ENCODE measurements at regions not wholly inside any gene's neighbourhood (a gene's known extent, or its start where the extent isn't known, plus 50 kb on each side); places are given as distances from the start of the nearest gene placed in this dataset.

- Mint-ChIP-seq H3K4me3 (no peak overlapping the region), H3K4me1 (ENCODE audit: low read depth) (peaks cover 55% of the 10 kb centered on the region), H3K9me3 (no peaks in the 10 kb centered on the region), H3K27ac (no peak overlapping the region), H3K36me3 (ENCODE audit: low read depth) (no peaks in the 10 kb centered on the region), H3K27me3 (ENCODE audit: insufficient read depth) (no peaks in the 10 kb centered on the region; the same call in 1 of the 2 replicates)
- no peak for DNase-seq
- no peak for TF ChIP-seq CTCF (IDR thresholded peaks at IDR 0.05)
Measured at GRCh38 chr7:17038160-17038782, 156.5 kb upstream of the AGR3 start.

- no peak overlapping the region for H3K27ac Mint-ChIP-seq
- TF ChIP-seq CTCF (IDR thresholded peaks at IDR 0.05): no peak
- no peaks in the 10 kb centered on the region for H3K36me3 Mint-ChIP-seq (ENCODE audit: low read depth)
- DNase-seq: no peak
- no peaks in the 10 kb centered on the region for H3K9me3 Mint-ChIP-seq
- H3K4me3 Mint-ChIP-seq: no peak overlapping the region
- H3K27me3 Mint-ChIP-seq (ENCODE audit: insufficient read depth): no peaks in the 10 kb centered on the region
- peaks cover 60% of the 10 kb centered on the region for H3K4me1 Mint-ChIP-seq (ENCODE audit: low read depth)
Measured at GRCh38 chr7:17038783-17039170, 157.0 kb upstream of the AGR3 start.

- Mint-ChIP-seq H3K4me1 (ENCODE audit: low read depth) (peaks cover 66% of the 10 kb centered on the region), H3K27ac (no peak overlapping the region; the same call in 1 of the 2 replicates)
Measured at GRCh38 chr7:17039372-17039771, 157.6 kb upstream of the AGR3 start.

GRCh38 chr7:17040716-17041115 lies 158.9 kb upstream of the AGR3 start:
- H3K27me3 Mint-ChIP-seq (ENCODE audit: insufficient read depth): no peaks in the 10 kb centered on the region
- no peaks in the 10 kb centered on the region for H3K36me3 Mint-ChIP-seq (ENCODE audit: low read depth)
- peak overlapping the region; percentile 96; the same call in 1 of the 2 replicates for H3K27ac Mint-ChIP-seq
- DNase-seq: no peak
- TF ChIP-seq CTCF (IDR thresholded peaks at IDR 0.05): no peak
- H3K4me1 Mint-ChIP-seq (ENCODE audit: low read depth): peaks cover 78% of the 10 kb centered on the region
- no peak overlapping the region for H3K4me3 Mint-ChIP-seq
- H3K9me3 Mint-ChIP-seq: no peaks in the 10 kb centered on the region

More at GRCh38 chr7:17039372-17039771, 157.6 kb upstream of the AGR3 start:
- Mint-ChIP-seq H3K36me3 (ENCODE audit: low read depth) (no peaks in the 10 kb centered on the region), H3K27me3 (ENCODE audit: insufficient read depth) (no peaks in the 10 kb centered on the region), H3K4me3 (no peak overlapping the region), H3K9me3 (no peaks in the 10 kb centered on the region)
- no peak for DNase-seq
- TF ChIP-seq CTCF (IDR thresholded peaks at IDR 0.05): no peak

GRCh38 chr7:17041324-17041723 lies 159.5 kb upstream of the AGR3 start:
- Mint-ChIP-seq H3K27ac (peak overlapping the region; percentile 96), H3K27me3 (ENCODE audit: insufficient read depth) (no peaks in the 10 kb centered on the region), H3K4me3 (peak overlapping the region; percentile 80), H3K36me3 (ENCODE audit: low read depth) (no peaks in the 10 kb centered on the region), H3K4me1 (ENCODE audit: low read depth) (peaks cover 78% of the 10 kb centered on the region), H3K9me3 (no peaks in the 10 kb centered on the region)
- DNase-seq: peak; percentile 95
- no peak for TF ChIP-seq CTCF (IDR thresholded peaks at IDR 0.05)
